Tibial nerve (tissue), 3 donors: ENCODE measurements at regions not wholly inside any gene's neighbourhood (a gene's known extent, or its start where the extent isn't known, plus 50 kb on each side); places are given as distances from the start of the nearest gene placed in this dataset.

Experiments used
- POLR2A ChIP-seq, 2 donors: fragments of 450-650 bp; IDR thresholded peaks; one replicate each; pipeline ENCODE4 v1.6.1; 2017; ENCODE audit warnings: antibody characterized with exemption in 2 of 2, mild to moderate bottlenecking in 2 of 2, moderate library complexity in 2 of 2
- TF ChIP-seq, protein P1 (sequence below), 5 experiments: fragments of 200-600 bp in 3 of 5; fragments of 450-650 bp in 2 of 5; sonication (generic) in 3 of 5; IDR thresholded peaks; one replicate each; pipeline ENCODE4 v1.5.1; 2016 to 2019; ENCODE audit warnings: antibody characterized with exemption in 5 of 5, mild to moderate bottlenecking in 3 of 5, moderate library complexity in 2 of 5

DNA sequence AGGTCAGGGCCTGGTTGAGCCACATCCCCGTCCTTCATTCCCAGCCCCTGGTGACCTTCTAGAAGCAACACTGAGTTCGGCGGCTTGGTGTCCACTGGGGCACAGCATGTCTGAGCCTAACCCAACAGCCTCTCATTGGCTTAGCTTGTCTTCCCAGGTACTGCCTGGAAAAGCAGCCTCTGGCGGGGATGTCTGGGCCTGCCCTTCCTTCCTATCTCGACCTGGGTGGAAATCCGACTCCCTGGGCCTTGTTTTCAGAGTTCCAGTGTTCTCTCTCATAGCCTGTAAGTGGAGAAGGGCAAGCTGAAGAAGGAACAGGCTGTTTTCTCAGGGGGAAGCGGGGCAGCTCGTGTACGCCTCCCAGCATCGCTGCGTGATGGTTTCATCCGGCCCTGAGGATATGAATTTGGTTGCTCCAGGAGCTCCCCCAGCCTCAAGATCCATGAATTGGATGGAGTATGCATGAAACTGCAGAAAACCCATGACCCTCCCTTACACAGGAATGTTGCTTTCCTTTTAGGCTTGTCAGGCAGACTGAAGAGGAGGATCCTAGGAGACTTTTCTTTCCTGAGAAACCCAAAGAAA lies 116.5 kb upstream of the IRF2BP2 start:
- TF ChIP-seq, protein P1, sequence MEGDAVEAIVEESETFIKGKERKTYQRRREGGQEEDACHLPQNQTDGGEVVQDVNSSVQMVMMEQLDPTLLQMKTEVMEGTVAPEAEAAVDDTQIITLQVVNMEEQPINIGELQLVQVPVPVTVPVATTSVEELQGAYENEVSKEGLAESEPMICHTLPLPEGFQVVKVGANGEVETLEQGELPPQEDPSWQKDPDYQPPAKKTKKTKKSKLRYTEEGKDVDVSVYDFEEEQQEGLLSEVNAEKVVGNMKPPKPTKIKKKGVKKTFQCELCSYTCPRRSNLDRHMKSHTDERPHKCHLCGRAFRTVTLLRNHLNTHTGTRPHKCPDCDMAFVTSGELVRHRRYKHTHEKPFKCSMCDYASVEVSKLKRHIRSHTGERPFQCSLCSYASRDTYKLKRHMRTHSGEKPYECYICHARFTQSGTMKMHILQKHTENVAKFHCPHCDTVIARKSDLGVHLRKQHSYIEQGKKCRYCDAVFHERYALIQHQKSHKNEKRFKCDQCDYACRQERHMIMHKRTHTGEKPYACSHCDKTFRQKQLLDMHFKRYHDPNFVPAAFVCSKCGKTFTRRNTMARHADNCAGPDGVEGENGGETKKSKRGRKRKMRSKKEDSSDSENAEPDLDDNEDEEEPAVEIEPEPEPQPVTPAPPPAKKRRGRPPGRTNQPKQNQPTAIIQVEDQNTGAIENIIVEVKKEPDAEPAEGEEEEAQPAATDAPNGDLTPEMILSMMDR (IDR thresholded peaks at IDR 0.05), result no peak
- TF ChIP-seq POLR2A (IDR thresholded peaks at IDR 0.05), result no peak
